GM21786 (cell line): ENCODE measurements at regions not wholly inside any gene's neighbourhood (a gene's known extent, or its start where the extent isn't known, plus 50 kb on each side); places are given as distances from the start of the nearest gene placed in this dataset.

Experiments used
- ATAC-seq: cut with Tn5 transposase; IDR thresholded peaks from one replicate; pipeline ENCODE4 v1.9.1; 2021; ENCODE audit not compliant: unreplicated experiment

DNA sequence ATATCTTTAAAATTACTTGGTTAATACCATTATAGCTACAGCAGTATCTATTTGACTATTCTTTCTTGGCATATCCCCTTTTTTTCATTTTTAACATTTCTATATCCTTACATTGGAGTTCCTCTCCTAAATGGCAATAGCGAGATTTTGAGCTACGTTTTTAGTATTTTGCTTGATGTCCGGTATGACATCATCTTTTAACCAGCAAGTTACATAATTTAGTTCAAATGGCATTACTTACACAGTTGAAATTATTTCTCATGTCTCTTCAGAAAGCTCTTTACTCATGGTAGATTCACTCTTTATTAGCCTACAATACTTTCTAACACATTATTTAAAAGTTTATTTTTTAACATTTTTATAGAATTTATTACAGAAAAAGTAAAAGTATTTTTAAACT lies 701.7 kb upstream of the EPHA7 start:
- ATAC-seq, result no peak

GRCh38 chr6:94099072-94099471 lies 679.7 kb upstream of the EPHA7 start:
- ATAC-seq, result no peak

- no peak for ATAC-seq
These were observed 676.6 kb upstream of the EPHA7 start for GRCh38 chr6:94095961-94096360.

GRCh38 chr6:94089941-94090340 lies 670.6 kb upstream of the EPHA7 start:
- no peak for ATAC-seq

- no peak for ATAC-seq
These were observed 669.5 kb upstream of the EPHA7 start for GRCh38 chr6:94088870-94089269.

DNA sequence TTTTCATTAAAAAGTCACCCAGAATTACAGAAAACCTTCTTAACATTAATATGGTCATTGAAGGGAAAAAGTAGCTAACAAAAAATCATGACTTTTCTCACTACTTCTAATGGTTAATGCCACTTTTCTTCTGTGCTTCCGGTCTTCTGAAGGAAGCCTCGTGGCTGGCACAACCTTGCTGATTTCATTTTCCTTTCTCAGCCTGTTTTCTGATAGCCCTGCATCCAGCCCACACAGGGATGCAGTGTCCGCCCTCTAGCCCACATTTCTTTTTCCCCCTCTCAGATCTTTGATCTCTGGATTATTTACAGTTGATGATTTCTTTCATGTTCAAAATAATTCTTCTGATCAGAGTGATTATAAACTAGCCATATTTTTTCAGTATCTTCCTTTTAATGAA lies 655.4 kb upstream of the EPHA7 start:
- no peak for ATAC-seq

GRCh38 chr6:94071835-94072234 lies 652.5 kb upstream of the EPHA7 start:
- ATAC-seq, result no peak

DNA sequence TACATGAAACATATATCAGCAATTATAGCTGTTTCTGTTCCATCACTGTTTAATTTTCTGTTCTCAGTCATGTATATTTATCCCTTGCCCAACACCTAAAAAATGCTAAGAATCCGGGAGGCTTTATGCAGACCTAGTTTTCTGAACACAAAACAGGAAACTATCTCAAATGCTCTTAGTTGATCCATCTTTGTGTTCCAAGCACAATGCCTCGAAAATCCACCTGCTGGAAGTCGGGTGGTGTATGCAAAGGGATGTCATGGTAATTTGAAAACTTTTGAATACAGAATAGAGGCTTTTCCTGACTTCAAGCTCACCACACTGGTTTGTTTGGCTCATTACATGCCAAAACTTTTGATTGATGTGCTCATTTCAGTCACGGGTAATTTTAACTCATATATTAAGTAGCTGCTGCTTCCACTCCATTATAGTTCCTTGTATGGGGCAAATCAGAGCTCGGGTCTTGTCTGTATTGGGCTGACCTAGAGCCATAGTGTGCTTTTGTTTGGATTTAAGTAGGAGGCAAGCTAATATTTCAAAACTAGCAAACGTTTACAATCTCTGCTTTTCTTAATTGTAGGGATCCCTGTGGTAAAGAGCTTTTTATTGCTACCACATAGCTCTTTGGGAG lies 646.5 kb upstream of the EPHA7 start:
- ATAC-seq, result no peak

- ATAC-seq, result no peak
These were observed 633.4 kb upstream of the EPHA7 start for GRCh38 chr6:94052749-94053148.

- no peak for ATAC-seq
These were observed 631.2 kb upstream of the EPHA7 start for GRCh38 chr6:94050515-94050914.

- no peak for ATAC-seq
These were observed 629.6 kb upstream of the EPHA7 start for GRCh38 chr6:94049001-94049400.

GRCh38 chr6:94045099-94045829 lies 625.9 kb upstream of the EPHA7 start:
- no peak for ATAC-seq

GRCh38 chr6:94041945-94042709 lies 622.8 kb upstream of the EPHA7 start:
- ATAC-seq, result no peak

GRCh38 chr6:94036024-94036423 lies 616.7 kb upstream of the EPHA7 start:
- ATAC-seq, result no peak

GRCh38 chr6:94027374-94027773 lies 608.0 kb upstream of the EPHA7 start:
- ATAC-seq, result no peak

DNA sequence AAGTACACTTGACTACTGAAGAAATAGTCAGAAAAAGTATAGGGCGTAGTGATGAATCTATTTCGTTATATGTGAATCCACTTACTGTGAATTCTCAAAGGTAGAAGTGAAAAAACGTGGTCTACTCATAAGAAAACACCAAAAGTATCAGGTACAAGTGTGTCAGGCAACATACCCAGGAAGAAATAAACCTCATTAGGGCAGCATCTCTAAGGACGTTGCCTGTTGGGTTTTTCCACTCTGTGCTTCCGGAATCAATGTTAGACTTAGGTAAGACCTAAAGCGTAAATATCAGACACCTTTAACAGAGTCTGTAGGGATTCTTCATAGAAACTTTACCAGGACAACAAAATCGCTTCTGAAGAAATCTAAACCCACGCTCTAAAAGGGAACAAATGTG lies 607.2 kb upstream of the EPHA7 start:
- no peak for ATAC-seq

GRCh38 chr6:94005835-94006234 lies 586.5 kb upstream of the EPHA7 start:
- no peak for ATAC-seq

- ATAC-seq, result no peak
These were observed 573.6 kb upstream of the EPHA7 start for GRCh38 chr6:93992976-93993375.

DNA sequence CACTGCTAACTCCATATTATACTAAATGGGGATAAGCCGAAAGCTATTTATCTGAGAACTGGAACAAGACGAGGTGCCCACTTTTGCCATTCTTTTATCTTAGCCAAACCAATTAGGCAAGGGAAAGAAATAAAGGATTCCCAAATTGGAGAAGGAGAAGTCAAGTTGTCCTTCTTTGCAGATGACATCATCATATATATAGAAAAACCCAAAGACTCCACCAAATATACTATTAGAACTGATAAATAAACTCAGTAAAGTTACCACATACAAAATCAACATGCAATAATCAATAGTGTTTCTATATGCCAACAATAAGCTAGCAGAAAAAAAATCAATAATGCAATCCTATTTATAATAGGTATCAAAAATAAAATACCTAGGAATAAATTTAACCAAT lies 570.3 kb upstream of the EPHA7 start:
- ATAC-seq, result no peak

DNA sequence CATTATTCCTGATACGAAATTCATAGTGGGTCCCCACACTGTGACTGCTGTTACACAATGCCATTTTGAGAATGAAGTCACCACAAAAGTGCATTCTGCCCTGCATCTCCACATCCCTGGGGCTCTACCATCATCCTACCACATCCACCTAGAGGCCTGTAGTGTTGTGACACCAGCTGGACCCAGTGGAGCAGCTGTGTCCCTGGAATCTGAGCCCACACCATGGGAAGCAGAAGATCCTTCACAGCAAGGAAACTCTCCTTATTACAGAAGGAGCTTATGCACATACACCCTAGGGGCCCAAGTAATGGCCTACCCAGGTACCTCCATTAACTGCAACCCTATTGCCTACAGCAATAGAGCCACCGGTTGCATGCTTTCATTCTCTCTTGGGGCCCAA lies 566.6 kb upstream of the EPHA7 start:
- no peak for ATAC-seq

DNA sequence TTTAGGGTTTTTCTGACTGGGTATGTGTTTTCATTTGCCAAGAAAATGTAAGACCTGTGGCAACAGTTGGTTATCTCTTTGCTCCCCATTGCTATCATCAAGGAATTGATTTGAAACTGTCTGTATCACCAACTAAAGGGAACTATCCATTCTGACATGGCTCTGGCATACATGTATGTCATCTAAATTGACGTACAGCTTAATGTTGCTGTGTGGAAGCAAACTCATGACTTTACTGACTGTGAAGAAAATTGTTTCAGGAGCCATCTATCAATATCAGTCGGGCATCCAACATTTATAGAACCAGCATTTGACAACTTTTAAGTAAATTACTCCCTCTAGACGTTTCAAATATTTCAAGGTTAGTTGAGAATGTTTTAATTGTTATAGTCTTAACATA lies 555.8 kb upstream of the EPHA7 start:
- no peak for ATAC-seq

- ATAC-seq, result no peak
These were observed 555.0 kb upstream of the EPHA7 start for GRCh38 chr6:93974332-93974731.
